Cardiac muscle cell (in vitro differentiated cells and primary cell): ENCODE measurements at regions not wholly inside any gene's neighbourhood (a gene's known extent, or its start where the extent isn't known, plus 50 kb on each side); places are given as distances from the start of the nearest gene placed in this dataset.

Experiments used
- DNase-seq, 2 donors: peaks; one replicate each; pipeline versions ENCODE4 v3.0.0 to v3.0.0-alpha.2; 2010 to 2017; ENCODE audit warnings: low read depth in 1 of 2, low spot score in 1 of 2
- H3K27ac ChIP-seq: fragments of 200-600 bp; sonication (generic); 2 replicates; pipeline ENCODE4 v1.5.1; 2016
- H3K27me3 ChIP-seq: fragments of 200-600 bp; sonication (generic); 2 replicates; pipeline ENCODE4 v1.6.0; 2016; ENCODE audit warnings: control low read depth
- H3K36me3 ChIP-seq: fragments of 200-600 bp; sonication (generic); 2 replicates; pipeline ENCODE4 v1.5.1; 2016; ENCODE audit warnings: control low read depth
- H3K4me1 ChIP-seq: fragments of 200-600 bp; sonication (generic); 2 replicates; pipeline ENCODE4 v1.8.1; 2017; ENCODE audit warnings: low read depth, mild to moderate bottlenecking, mixed run types
- H3K4me3 ChIP-seq: fragments of 200-600 bp; sonication (generic); 2 replicates; pipeline ENCODE4 v1.5.1; 2016; ENCODE audit warnings: mild to moderate bottlenecking
- H3K9me3 ChIP-seq: fragments of 200-600 bp; sonication (generic); 2 replicates; pipeline ENCODE4 v1.5.1; 2017; ENCODE audit warnings: low read depth, mild to moderate bottlenecking, control low read depth
- CTCF ChIP-seq: IDR thresholded peaks from 2 replicates; pipeline ENCODE4 v1.5.1; 2012; ENCODE audit warnings: low read depth, mild to moderate bottlenecking, low read length

DNA sequence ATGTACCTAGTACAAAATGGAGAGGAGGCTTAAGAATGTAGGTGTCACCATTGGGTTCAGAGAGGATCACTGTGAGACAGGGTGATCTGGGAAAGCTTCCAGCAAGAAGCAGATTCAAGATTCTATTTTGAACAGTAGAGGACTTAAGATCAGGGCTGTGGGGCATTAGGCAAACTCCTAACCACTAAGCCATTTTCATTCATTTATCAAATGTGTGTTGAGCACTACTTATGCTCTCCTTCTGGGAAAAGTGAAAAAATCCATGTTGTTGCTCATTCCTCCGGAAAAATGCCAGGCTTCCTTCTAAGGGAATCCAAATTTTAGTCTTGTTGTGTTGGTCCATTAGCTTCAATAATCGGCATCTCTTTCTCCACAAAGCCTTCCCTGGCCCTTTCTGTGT, 163.4 kb downstream of the NUAK1 start:
- no peak for DNase-seq
- H3K36me3 ChIP-seq, result no peaks in the 10 kb centered on the region
- peaks cover 13% of the 10 kb centered on the region for H3K4me1 ChIP-seq
- no peak overlapping the region for H3K4me3 ChIP-seq
- H3K27me3 ChIP-seq, result peaks cover 3% of the 10 kb centered on the region
- TF ChIP-seq CTCF, result no peak
- H3K27ac ChIP-seq, result no peak overlapping the region
- H3K9me3 ChIP-seq, result no peaks in the 10 kb centered on the region

DNA sequence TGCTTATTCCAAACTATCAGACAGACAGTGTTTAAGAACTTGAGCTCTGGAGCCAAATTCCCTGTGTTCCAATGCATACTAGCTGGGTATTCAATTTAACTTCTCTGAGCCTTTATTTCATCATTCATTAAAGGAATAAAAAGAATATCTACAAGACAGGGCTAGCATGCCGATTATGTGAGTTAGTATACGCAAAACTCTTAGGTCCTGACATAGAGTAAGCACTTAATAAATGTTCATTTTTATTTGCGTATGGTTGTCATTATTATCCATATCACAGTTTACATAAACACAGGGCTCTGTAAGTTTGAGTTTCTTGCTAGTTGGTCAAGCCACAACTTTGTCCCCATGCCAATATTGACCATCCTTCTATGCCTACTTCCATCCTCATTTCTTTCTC, 161.5 kb downstream of the NUAK1 start:
- TF ChIP-seq CTCF, result no peak
- DNase-seq, result no peak
- Histone ChIP-seq H3K4me1 (peaks cover 22% of the 10 kb centered on the region), H3K4me3 (no peak overlapping the region), H3K36me3 (no peaks in the 10 kb centered on the region), H3K27ac (no peak overlapping the region), H3K27me3 (no peaks in the 10 kb centered on the region), H3K9me3 (no peaks in the 10 kb centered on the region)

DNA sequence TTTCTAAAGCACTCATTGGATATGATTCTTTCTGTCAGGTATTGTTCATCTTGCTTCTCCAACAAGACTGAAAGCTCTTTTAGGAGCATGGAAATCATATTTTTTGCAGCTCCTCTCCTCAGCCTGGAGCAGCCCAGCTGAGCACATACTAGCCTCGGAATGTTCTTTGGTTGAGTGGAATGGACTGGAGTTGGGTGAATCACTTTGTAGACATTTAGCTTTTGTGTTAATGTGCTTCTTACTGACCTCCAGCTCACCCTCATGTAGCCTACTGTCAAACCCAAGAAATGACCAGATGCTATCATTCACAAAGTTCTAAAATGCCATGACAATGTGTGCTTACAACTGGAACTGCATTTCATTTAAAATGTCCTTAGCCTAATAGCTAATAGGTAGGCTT, 161.1 kb downstream of the NUAK1 start:
- H3K9me3 ChIP-seq, result no peaks in the 10 kb centered on the region
- H3K36me3 ChIP-seq, result no peaks in the 10 kb centered on the region
- peaks cover 26% of the 10 kb centered on the region for H3K4me1 ChIP-seq
- H3K4me3 ChIP-seq, result no peak overlapping the region
- no peak overlapping the region for H3K27ac ChIP-seq
- TF ChIP-seq CTCF, result no peak
- DNase-seq, result peak in 1 of 2 donors; percentile 68
- H3K27me3 ChIP-seq, result no peaks in the 10 kb centered on the region

- no peak for TF ChIP-seq CTCF
- H3K27ac ChIP-seq, result no peak overlapping the region
- DNase-seq, result no peak
Observed at GRCh38 chr12:105978276-105978675, 160.5 kb downstream of the NUAK1 start.

DNA sequence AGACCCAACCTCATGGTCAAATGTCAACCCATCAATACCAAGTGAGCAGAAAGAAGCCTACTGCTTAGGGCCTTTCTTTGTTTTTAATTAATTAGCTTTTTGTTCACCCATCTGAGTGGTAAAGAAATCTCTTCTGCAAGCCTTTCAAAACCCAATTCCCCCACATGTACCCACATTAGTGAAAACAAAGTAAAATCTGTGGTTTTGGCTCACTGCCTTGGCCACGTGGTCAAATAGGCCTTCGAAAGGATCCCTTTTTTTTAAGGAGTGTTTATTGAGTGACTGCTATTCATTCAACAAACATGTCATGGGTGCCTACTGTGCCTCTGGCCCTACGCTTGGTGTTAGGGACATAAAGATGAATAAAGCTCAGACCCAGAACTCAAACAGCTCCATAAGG, 160.1 kb downstream of the NUAK1 start:
- Histone ChIP-seq H3K9me3 (no peaks in the 10 kb centered on the region), H3K4me1 (peaks cover 29% of the 10 kb centered on the region), H3K36me3 (no peaks in the 10 kb centered on the region), H3K27ac (no peak overlapping the region), H3K4me3 (no peak overlapping the region), H3K27me3 (peaks cover 2% of the 10 kb centered on the region)
- peak in 1 of 2 donors; percentile 44 for DNase-seq
- no peak for TF ChIP-seq CTCF

More at GRCh38 chr12:105978276-105978675, 160.5 kb downstream of the NUAK1 start:
- H3K36me3 ChIP-seq, result no peaks in the 10 kb centered on the region
- no peak overlapping the region for H3K4me3 ChIP-seq
- H3K27me3 ChIP-seq, result no peaks in the 10 kb centered on the region
- H3K4me1 ChIP-seq, result peaks cover 29% of the 10 kb centered on the region
- no peaks in the 10 kb centered on the region for H3K9me3 ChIP-seq

GRCh38 chr12:105980085-105980484, 158.7 kb downstream of the NUAK1 start:
- Histone ChIP-seq H3K4me1 (peaks cover 29% of the 10 kb centered on the region), H3K9me3 (no peaks in the 10 kb centered on the region), H3K4me3 (no peak overlapping the region), H3K36me3 (no peaks in the 10 kb centered on the region), H3K27ac (no peak overlapping the region), H3K27me3 (peaks cover 16% of the 10 kb centered on the region)
- no peak for DNase-seq
- TF ChIP-seq CTCF, result no peak
